ENCODE measurements at regions not wholly inside any gene's neighbourhood (a gene's known extent, or its start where the extent isn't known, plus 50 kb on each side); places are given as distances from the start of the nearest gene placed in this dataset.

DNA sequence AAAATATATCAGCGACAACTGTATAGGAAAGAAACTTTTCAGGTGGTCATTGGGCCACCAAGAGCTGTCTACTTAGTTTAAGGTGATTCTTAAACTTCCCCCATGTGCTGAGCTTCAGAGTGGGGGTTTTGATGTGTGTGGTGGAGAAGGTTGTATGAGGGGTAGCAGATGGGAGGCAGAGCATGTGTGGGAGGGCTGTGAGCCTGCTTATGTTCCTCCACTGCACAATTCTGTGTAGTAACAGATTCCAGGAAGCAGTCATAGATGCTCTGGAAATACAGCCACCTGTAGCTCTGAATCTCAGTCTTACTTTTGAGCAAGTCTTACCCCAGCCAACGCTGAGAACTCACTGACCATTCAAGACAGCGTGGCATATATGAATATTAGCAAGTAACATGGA is 95.3 kb upstream of the SPATA13 start:
- no peak for DNase-seq (ENCODE audit: low read depth)
- TF ChIP-seq, protein P1, sequence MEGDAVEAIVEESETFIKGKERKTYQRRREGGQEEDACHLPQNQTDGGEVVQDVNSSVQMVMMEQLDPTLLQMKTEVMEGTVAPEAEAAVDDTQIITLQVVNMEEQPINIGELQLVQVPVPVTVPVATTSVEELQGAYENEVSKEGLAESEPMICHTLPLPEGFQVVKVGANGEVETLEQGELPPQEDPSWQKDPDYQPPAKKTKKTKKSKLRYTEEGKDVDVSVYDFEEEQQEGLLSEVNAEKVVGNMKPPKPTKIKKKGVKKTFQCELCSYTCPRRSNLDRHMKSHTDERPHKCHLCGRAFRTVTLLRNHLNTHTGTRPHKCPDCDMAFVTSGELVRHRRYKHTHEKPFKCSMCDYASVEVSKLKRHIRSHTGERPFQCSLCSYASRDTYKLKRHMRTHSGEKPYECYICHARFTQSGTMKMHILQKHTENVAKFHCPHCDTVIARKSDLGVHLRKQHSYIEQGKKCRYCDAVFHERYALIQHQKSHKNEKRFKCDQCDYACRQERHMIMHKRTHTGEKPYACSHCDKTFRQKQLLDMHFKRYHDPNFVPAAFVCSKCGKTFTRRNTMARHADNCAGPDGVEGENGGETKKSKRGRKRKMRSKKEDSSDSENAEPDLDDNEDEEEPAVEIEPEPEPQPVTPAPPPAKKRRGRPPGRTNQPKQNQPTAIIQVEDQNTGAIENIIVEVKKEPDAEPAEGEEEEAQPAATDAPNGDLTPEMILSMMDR (IDR thresholded peaks at IDR 0.05; ENCODE audit: control insufficient read depth, extremely low read depth, insufficient read depth), result no peak
- H3K4me3 ChIP-seq (ENCODE audit: low read depth, low read length), result no peak overlapping the region

DNA sequence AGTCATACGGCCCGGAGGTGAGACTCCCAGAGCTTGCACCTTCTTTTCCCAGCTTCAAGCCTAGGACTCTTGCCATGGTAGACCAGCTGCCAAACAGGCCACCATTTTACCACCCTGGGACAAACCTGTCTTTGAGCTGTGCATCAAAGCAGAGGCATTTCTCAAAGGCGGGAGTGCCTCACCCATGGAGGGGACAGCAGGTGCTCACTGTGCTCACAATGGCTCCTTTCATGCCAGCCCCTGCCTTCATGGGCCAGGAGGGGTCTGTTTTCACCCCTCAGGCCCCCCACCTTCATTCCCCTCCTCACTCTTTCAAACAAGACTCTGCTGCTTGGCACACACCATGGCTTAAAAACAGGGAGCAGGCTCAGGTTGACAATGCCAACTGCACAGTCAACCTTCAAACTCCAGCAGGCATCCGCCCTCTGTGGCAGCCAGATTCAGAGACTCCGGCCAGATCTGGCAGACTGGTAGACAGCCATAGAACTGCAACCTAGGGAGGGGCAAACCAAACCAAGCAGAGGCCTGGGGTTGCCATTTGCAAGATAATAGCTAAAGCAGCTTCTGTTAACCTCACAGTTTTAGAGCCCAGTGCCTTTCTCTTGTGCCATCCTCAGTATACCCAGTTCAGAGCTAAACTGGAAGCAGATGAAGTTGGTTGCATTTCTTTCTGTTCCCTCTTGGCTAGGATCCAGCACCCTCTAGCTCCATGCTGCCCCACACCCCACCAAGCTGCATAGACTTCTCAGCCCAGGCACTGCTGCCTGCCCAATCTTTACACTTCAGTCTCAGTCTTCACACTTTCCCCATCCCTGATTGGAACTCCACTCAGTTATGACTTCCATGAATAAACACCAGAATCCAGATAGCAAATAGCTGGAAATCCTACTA is 93.9 kb upstream of the SPATA13 start:
- TF ChIP-seq, protein P1 (IDR thresholded peaks at IDR 0.05; ENCODE audit: control insufficient read depth, extremely low read depth, insufficient read depth), result no peak
- no peak overlapping the region for H3K4me3 ChIP-seq (ENCODE audit: low read depth, low read length)
- no peak for DNase-seq (ENCODE audit: low read depth)

DNA sequence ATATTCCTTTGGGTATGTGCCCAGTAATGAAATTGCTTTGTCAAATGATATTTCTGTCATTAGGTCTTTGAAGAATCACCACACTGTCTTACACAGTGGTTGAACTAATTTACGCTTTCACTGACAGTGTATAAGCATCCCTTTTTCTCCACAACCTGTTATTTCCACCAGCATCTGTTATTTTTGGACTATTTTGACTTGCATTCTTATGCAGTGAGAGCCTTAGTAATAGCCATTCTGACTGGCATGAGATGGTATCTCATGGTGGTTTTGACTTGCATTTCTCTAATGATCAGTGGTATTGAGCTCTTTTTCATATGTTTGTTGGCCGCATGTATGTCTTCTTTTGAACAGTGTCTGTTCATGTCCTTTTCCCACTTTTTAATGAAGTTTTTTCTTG is 92.0 kb upstream of the SPATA13 start:
- H3K4me3 ChIP-seq (ENCODE audit: low read depth, low read length), result no peak overlapping the region
- DNase-seq (ENCODE audit: low read depth), result no peak
- TF ChIP-seq, protein P1 (IDR thresholded peaks at IDR 0.05; ENCODE audit: control insufficient read depth, extremely low read depth, insufficient read depth), result no peak

DNA sequence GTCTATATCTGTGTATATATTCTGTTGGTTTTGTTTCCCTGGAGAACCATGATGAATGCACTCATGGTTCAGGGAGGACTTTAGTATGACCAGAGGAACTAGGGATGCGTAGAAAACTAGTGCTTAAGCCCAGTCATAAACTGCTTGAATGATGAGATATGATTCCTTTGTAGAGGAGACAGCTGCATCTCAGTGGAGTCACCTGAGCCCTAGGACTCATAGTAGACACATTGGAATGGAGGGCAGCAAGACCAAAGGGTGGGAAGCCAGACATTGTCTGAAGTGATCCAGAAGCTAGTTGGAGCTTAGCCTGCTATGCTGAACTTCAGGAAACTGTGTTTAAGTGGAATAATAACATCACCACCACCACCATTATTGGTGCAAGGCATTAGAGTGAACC is 89.5 kb upstream of the SPATA13 start:
- TF ChIP-seq, protein P1 (IDR thresholded peaks at IDR 0.05; ENCODE audit: control insufficient read depth, extremely low read depth, insufficient read depth), result no peak
- no peak overlapping the region for H3K4me3 ChIP-seq (ENCODE audit: low read depth, low read length)
- DNase-seq (ENCODE audit: low read depth), result no peak

DNA sequence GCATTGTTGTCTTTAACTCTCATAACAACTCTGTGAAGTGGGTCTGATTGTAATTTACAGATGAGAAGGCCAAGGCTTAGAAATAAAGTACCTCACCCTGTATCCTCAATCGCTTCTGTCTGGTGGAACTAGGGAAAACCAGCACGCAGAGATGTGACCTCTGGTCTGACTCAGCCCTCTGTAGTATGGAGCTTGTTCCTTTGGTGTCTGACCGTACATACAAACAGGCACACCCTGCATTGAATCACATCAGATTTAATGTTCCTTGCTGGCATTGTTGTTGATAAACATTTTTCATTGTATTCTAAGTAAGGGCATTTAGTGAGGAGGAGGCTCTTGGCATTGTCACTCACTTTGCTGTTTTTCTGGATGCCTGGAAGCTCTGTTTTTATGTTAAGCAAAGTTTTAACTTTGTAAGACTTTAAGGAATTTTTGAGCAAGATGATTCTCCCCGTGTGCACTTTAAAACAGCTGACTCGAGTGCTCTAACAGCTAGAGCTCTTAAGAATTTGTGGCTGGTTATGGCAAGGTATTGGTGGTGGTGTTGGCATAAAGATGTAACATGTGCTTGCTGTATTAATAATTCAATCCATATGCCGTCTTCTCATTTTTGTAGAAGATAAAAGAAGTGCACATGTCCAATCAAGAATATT is 89.0 kb upstream of the SPATA13 start:
- TF ChIP-seq, protein P1 (IDR thresholded peaks at IDR 0.05; ENCODE audit: control insufficient read depth, extremely low read depth, insufficient read depth), result no peak
- no peak for DNase-seq (ENCODE audit: low read depth)
- no peak overlapping the region for H3K4me3 ChIP-seq (ENCODE audit: low read depth, low read length)

DNA sequence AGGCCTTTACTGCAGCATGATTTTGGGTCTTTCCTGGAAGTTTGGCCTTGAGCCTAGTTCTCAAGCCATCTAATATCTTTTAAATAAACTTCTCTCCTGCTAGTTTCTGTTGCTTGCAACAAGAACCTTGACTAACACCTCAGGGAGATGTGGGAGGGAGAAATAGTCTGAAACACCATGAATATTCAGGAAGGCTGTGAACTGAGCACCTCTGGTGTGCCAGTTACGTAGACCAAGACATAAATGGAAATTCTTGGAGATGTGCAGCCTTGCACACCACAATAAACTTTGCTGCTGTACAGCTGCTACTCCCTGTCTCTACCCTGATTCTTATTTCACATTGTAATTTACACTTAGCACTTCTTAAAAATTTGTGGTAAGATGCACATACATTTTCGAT is 86.9 kb upstream of the SPATA13 start:
- TF ChIP-seq, protein P1 (IDR thresholded peaks at IDR 0.05; ENCODE audit: control insufficient read depth, extremely low read depth, insufficient read depth), result no peak
- DNase-seq (ENCODE audit: low read depth), result no peak
- H3K4me3 ChIP-seq (ENCODE audit: low read depth, low read length), result no peak overlapping the region
